ENCODE measurements at regions not wholly inside any gene's neighbourhood (a gene's known extent, or its start where the extent isn't known, plus 50 kb on each side); places are given as distances from the start of the nearest gene placed in this dataset.

DNA sequence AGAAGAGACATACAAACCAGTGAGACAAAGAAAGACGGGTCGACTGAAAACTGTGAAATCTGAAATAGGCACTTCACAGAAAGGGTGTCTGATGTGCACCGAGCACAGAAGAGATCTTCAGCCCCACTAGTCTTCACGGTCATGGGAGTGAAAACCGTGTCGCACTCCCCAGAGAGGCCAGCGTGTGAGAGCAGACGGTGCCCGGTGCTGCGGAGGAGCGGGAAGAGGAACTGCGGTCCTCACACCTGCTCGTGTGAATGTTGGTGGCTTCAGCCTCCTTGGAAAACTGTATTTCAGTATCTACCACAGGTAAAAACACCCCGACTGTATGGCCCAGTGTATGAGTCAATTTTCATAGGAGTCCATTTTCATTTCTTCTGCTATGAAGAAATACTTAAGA lies 382.9 kb downstream of the BRD1 start:
- no peak for DNase-seq (ENCODE audit: low read depth)
- H3K4me3 ChIP-seq (ENCODE audit: low read depth, low read length): no peak overlapping the region
- TF ChIP-seq CTCF (IDR thresholded peaks at IDR 0.05; ENCODE audit: low read depth, low read length, missing control alignments): no peak

GRCh38 chr22:49440931-49441330 lies 386.7 kb downstream of the BRD1 start:
- TF ChIP-seq CTCF (IDR thresholded peaks at IDR 0.05; ENCODE audit: low read depth, low read length, missing control alignments): no peak
- no peak overlapping the region for H3K4me3 ChIP-seq (ENCODE audit: low read depth, low read length)
- DNase-seq (ENCODE audit: low read depth): no peak

DNA sequence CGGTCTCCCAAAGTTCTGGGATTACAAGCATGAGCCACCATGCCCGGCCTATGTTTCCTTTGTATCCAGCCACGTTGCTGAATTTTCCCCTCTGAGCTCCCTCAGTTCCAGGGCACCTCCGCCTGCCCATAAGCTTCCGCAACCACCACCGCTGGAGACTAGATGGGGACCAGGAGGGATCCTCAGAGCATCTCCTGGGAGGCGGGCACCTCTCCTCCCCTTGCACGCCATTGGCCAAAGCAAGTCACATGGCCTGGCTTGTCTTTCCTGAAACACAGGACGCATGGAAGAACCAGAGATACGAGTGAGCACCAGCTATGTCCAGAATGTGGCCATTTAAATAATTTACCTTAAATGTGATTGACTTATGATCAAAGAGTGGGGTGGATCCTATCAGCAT lies 388.3 kb downstream of the BRD1 start:
- no peak for TF ChIP-seq CTCF (IDR thresholded peaks at IDR 0.05; ENCODE audit: low read depth, low read length, missing control alignments)
- H3K4me3 ChIP-seq (ENCODE audit: low read depth, low read length): no peak overlapping the region
- DNase-seq (ENCODE audit: low read depth): no peak

- no peak overlapping the region for H3K4me3 ChIP-seq (ENCODE audit: low read depth, low read length)
- DNase-seq (ENCODE audit: low read depth): no peak
- no peak for TF ChIP-seq CTCF (IDR thresholded peaks at IDR 0.05; ENCODE audit: low read depth, low read length, missing control alignments)
These were observed 389.7 kb downstream of the BRD1 start for GRCh38 chr22:49437956-49438355.

DNA sequence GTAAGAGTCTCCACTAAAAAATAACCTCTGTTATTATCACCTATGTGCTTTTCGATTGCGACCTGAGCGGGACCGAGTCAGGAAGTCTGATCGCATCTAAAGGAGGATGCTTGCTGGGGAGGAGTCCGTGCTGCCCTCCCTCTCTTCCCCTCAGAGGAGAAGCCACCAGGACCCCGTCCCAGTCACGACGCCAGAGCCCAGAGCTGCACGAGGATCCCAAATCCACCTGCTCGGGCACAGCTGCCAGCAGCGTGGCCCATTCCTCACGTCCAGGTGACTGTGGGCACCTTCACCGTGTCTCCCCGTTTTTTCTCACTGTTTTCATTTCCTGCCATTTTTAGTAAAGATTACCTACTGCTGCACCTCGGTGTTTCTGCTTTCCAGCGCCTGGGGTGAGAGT lies 390.3 kb downstream of the BRD1 start:
- no peak for TF ChIP-seq CTCF (IDR thresholded peaks at IDR 0.05; ENCODE audit: low read depth, low read length, missing control alignments)
- no peak overlapping the region for H3K4me3 ChIP-seq (ENCODE audit: low read depth, low read length)
- no peak for DNase-seq (ENCODE audit: low read depth)

- H3K4me3 ChIP-seq (ENCODE audit: low read depth, low read length): no peak overlapping the region
- no peak for TF ChIP-seq CTCF (IDR thresholded peaks at IDR 0.05; ENCODE audit: low read depth, low read length, missing control alignments)
- no peak for DNase-seq (ENCODE audit: low read depth)
These were observed 391.6 kb downstream of the BRD1 start for GRCh38 chr22:49436056-49436455.

GRCh38 chr22:49435596-49435995 lies 392.1 kb downstream of the BRD1 start:
- no peak for TF ChIP-seq CTCF (IDR thresholded peaks at IDR 0.05; ENCODE audit: low read depth, low read length, missing control alignments)
- H3K4me3 ChIP-seq (ENCODE audit: low read depth, low read length): no peak overlapping the region
- DNase-seq (ENCODE audit: low read depth): no peak
